Activated B cell treated with CpG ODN at 0.5 μM for 24 hours (primary cell): ENCODE measurements at regions not wholly inside any gene's neighbourhood (a gene's known extent, or its start where the extent isn't known, plus 50 kb on each side); places are given as distances from the start of the nearest gene placed in this dataset.

Experiments
- ATAC-seq: fragments of 200-7000 bp; cut with Tn5 transposase; one replicate; pipeline ENCODE4 v1.10.0; 2021; ENCODE audit warnings: low read depth, mild to moderate bottlenecking, moderate library complexity
- CTCF ChIA-PET: fragments of 350-600 bp; sonication (Branson Sonifier 250); formaldehyde crosslinking; loops from one replicate; lab custom pipeline; 2021; ENCODE audit warnings: antibody characterized with exemption; lab: Charles Lee
- POLR2A ChIA-PET: fragments of 350-600 bp; sonication (Branson Sonifier 250); formaldehyde crosslinking; loops from one replicate; lab custom pipeline; 2021; ENCODE audit warnings: antibody characterized with exemption; lab: Charles Lee
- DNase-seq: peaks from one replicate; pipeline ENCODE4 v3.0.0; 2022
- H3K27ac Mint-ChIP-seq: one replicate; pipeline ENCODE4 v1.8.0; 2020; ENCODE audit warnings: mixed read lengths
- H3K27me3 Mint-ChIP-seq: one replicate; pipeline ENCODE4 v1.8.0; 2021; ENCODE audit warnings: mixed read lengths
- H3K36me3 Mint-ChIP-seq: one replicate; pipeline ENCODE4 v1.8.0; 2021; ENCODE audit warnings: low read depth, mixed read lengths
- H3K4me1 Mint-ChIP-seq: one replicate; pipeline ENCODE4 v1.8.0; 2021; ENCODE audit warnings: mixed read lengths
- H3K4me3 Mint-ChIP-seq: one replicate; pipeline ENCODE4 v1.8.0; 2020; ENCODE audit warnings: mild to moderate bottlenecking, mixed read lengths
- H3K9me3 Mint-ChIP-seq: one replicate; pipeline ENCODE4 v1.8.0; 2020; ENCODE audit warnings: mixed read lengths
- CTCF ChIP-seq: fragments of 200-600 bp; IDR thresholded peaks from one replicate; pipeline ENCODE4 v1.8.0; 2022; ENCODE audit warnings: antibody characterized with exemption, mild to moderate bottlenecking
- intact Hi-C: fragments of 100-400 bp; cut with micrococcal nuclease; formaldehyde crosslinking; loops from one replicate; pipeline ENCODE4 v1.15.1; 2024

GRCh38 chr5:111563031-111563822 lies 50.9 kb upstream of the STARD4 start:
- Mint-ChIP-seq H3K4me3 (no peak overlapping the region), H3K36me3 (no peaks in the 10 kb centered on the region), H3K27ac (no peak overlapping the region), H3K4me1 (no peaks in the 10 kb centered on the region), H3K27me3 (peaks cover 13% of the 10 kb centered on the region), H3K9me3 (peaks cover 10% of the 10 kb centered on the region)
- intact Hi-C loops: no loop called here
- ATAC-seq (no peak), DNase-seq (no peak)
- POLR2A ChIA-PET: no interaction called here
- CTCF ChIA-PET: interaction anchor here (0.7 to 1.5 kb wide), 2 partner anchors 13 to 32 kb away, joined by 4 to 5 read pairs; no protein-coding TSS in a partner anchor
- TF ChIP-seq CTCF: no peak

- DNase-seq (no peak), ATAC-seq (no peak)
- Mint-ChIP-seq H3K9me3 (peaks cover 10% of the 10 kb centered on the region), H3K4me1 (no peaks in the 10 kb centered on the region), H3K36me3 (no peaks in the 10 kb centered on the region), H3K27ac (no peak overlapping the region), H3K27me3 (peaks cover 13% of the 10 kb centered on the region), H3K4me3 (no peak overlapping the region)
- POLR2A ChIA-PET: no interaction called here
- CTCF ChIA-PET: interaction anchor here (0.7 kb wide), 1 partner anchor 31 kb away, joined by 4 read pairs; no protein-coding TSS in a partner anchor
- intact Hi-C loops: no loop called here
- no peak for TF ChIP-seq CTCF
Observed at GRCh38 chr5:111562561-111562960, 50.2 kb upstream of the STARD4 start.
